ENCODE measurements at regions not wholly inside any gene's neighbourhood (a gene's known extent, or its start where the extent isn't known, plus 50 kb on each side); places are given as distances from the start of the nearest gene placed in this dataset.
"Not testable (repeated sequence)": the region's sequence is repeated elsewhere in the genome, so short reads cannot be mapped to it uniquely, and the experiment has no call there.

GRCh38 chr6:126891158-126891557 lies 227.3 kb upstream of the RSPO3 start:
- ATAC-seq (no peak), DNase-seq (ENCODE audit: low read depth, low spot score) (no peak), FAIRE-seq (no peak)
- intact Hi-C loops (cut with micrococcal nuclease; ENCODE audit: unreplicated experiment) (no loop called here), in situ Hi-C loops (cut with MboI) (no loop called here)
- H4K20me1 ChIP-seq (ENCODE audit: control insufficient read depth, insufficient read depth) = no peaks in the 10 kb centered on the region
- no peaks in the 10 kb centered on the region for H3K79me2 ChIP-seq (ENCODE audit: control insufficient read depth, insufficient read depth, low read length)
- H3K27me3 ChIP-seq (replicated peaks in 1 of 2; ENCODE audit: control insufficient read depth in 2 of 2, insufficient read depth in 2 of 2, low read length in 1 of 2) = no peaks in the 10 kb centered on the region
- no peak overlapping the region for H3K9ac ChIP-seq (ENCODE audit: control insufficient read depth, insufficient read depth, low read length)
- RAD21 ChIA-PET (ENCODE audit: unreplicated experiment) = no interaction called here
- CTCF ChIA-PET = no interaction called here
- H3K4me2 ChIP-seq (ENCODE audit: control insufficient read depth, insufficient read depth) = no peak overlapping the region
- no peak overlapping the region for H3K4me3 ChIP-seq
- H3K27ac ChIP-seq (ENCODE audit: control insufficient read depth, insufficient read depth) = no peak overlapping the region
- no peaks in the 10 kb centered on the region for H3K9me3 ChIP-seq (replicated peaks; ENCODE audit: control insufficient read depth, insufficient read depth, low read length)
- H2AFZ ChIP-seq (ENCODE audit: control insufficient read depth, low read depth, low read length) = no peak overlapping the region
- H3K36me3 ChIP-seq (ENCODE audit: control insufficient read depth in 2 of 2, insufficient read depth in 2 of 2, low read length in 1 of 2) = no peaks in the 10 kb centered on the region
- TF ChIP-seq TARDBP (IDR thresholded peaks at IDR 0.05; ENCODE audit: borderline replicate concordance) = no peak
- no peak for TF ChIP-seq DPF2 (IDR thresholded peaks at IDR 0.05)
- no peak for TF ChIP-seq EP300 (IDR thresholded peaks at IDR 0.05; ENCODE audit: borderline replicate concordance in 1 of 2, control insufficient read depth in 1 of 2, low read depth in 2 of 2, low read length in 2 of 2)
- TF ChIP-seq, protein P1, sequence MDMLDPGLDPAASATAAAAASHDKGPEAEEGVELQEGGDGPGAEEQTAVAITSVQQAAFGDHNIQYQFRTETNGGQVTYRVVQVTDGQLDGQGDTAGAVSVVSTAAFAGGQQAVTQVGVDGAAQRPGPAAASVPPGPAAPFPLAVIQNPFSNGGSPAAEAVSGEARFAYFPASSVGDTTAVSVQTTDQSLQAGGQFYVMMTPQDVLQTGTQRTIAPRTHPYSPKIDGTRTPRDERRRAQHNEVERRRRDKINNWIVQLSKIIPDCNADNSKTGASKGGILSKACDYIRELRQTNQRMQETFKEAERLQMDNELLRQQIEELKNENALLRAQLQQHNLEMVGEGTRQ (IDR thresholded peaks at IDR 0.05; ENCODE audit: borderline replicate concordance, low read depth, low read length) = no peak
- TF ChIP-seq ZNF274 (IDR thresholded peaks at IDR 0.05; ENCODE audit: insufficient read depth, insufficient read length) = no peak
- TF ChIP-seq, protein P2, sequence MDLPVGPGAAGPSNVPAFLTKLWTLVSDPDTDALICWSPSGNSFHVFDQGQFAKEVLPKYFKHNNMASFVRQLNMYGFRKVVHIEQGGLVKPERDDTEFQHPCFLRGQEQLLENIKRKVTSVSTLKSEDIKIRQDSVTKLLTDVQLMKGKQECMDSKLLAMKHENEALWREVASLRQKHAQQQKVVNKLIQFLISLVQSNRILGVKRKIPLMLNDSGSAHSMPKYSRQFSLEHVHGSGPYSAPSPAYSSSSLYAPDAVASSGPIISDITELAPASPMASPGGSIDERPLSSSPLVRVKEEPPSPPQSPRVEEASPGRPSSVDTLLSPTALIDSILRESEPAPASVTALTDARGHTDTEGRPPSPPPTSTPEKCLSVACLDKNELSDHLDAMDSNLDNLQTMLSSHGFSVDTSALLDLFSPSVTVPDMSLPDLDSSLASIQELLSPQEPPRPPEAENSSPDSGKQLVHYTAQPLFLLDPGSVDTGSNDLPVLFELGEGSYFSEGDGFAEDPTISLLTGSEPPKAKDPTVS (IDR thresholded peaks at IDR 0.05; ENCODE audit: low read depth, low read length) = no peak
- TF ChIP-seq CBX3 (IDR thresholded peaks at IDR 0.05; ENCODE audit: borderline replicate concordance, low read depth) = no peak
- SMC1A ChIA-PET (ENCODE audit: uncharacterized antibody, unreplicated experiment) = no interaction called here
- WGBS (ENCODE audit: insufficient coverage, insufficient replicate concordance, low lambda C conversion rate, missing lambda C conversion rate) = 11% methylated on average over 1 of the region's 1 CpG
- no peaks in the 10 kb centered on the region for H3K4me1 ChIP-seq (ENCODE audit: control insufficient read depth, insufficient read depth, low read length)
- no TSS peak for BruUV-seq (replicated peaks)
- POLR2A ChIA-PET = no interaction called here

DNA sequence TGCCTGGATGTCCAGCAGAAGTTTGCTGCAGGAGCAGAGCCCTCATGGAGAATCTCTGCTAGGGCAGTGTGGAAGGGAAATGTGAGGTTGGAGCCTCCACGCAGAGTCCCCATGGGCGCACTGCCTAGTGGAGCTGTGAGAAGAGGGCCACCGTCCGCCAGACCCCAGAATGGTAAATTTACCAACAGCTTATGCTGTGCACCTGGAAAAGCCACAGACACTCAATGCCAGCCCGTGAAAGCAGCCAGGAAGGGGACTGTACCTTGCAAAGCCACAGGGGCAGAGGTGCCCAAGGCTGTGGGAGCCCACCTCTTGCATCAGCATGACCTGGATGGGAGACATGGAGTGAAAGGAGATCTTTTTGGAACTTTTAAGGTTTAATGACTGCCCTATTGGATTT lies 225.6 kb upstream of the RSPO3 start:
- SMC1A ChIA-PET (ENCODE audit: uncharacterized antibody, unreplicated experiment); H3K4me1 ChIP-seq (ENCODE audit: control insufficient read depth, insufficient read depth, low read length); H3K27me3 ChIP-seq (replicated peaks in 1 of 2; ENCODE audit: control insufficient read depth in 2 of 2, insufficient read depth in 2 of 2, low read length in 1 of 2); H3K9me3 ChIP-seq (replicated peaks; ENCODE audit: control insufficient read depth, insufficient read depth, low read length); H3K9ac ChIP-seq (ENCODE audit: control insufficient read depth, insufficient read depth, low read length); RAD21 ChIA-PET (ENCODE audit: unreplicated experiment); CTCF ChIA-PET; H3K27ac ChIP-seq (ENCODE audit: control insufficient read depth, insufficient read depth); H4K20me1 ChIP-seq (ENCODE audit: control insufficient read depth, insufficient read depth); POLR2A ChIA-PET; H3K36me3 ChIP-seq (ENCODE audit: control insufficient read depth in 2 of 2, insufficient read depth in 2 of 2, low read length in 1 of 2); DNase-seq (ENCODE audit: low read depth, low spot score); H3K4me2 ChIP-seq (ENCODE audit: control insufficient read depth, insufficient read depth); H3K79me2 ChIP-seq (ENCODE audit: control insufficient read depth, insufficient read depth, low read length); in situ Hi-C loops (cut with MboI); intact Hi-C loops (cut with micrococcal nuclease; ENCODE audit: unreplicated experiment); H3K4me3 ChIP-seq; BruUV-seq (replicated peaks); H2AFZ ChIP-seq (ENCODE audit: control insufficient read depth, low read depth, low read length); FAIRE-seq; ATAC-seq: not testable (repeated sequence)
- WGBS (ENCODE audit: insufficient coverage, insufficient replicate concordance, low lambda C conversion rate, missing lambda C conversion rate) = 16% methylated on average over 5 of the region's 5 CpGs

All from GM12878 (cell line).